Caco-2 (cell line): ENCODE measurements at regions not wholly inside any gene's neighbourhood (a gene's known extent, or its start where the extent isn't known, plus 50 kb on each side); places are given as distances from the start of the nearest gene placed in this dataset.

Experiments used
- BruUV-seq: library from RNA; stranded (reverse); fragments of 400-500 nt; replicated peaks from 2 replicates; lab custom pipeline; 2021; lab: Mats Ljungman, UMichigan
- CTCF ChIA-PET: fragments of 300-600 bp; sonication (Branson Sonifier 250); formaldehyde crosslinking; loops from one replicate; lab custom pipeline; 2022; ENCODE audit warnings: antibody characterized with exemption; lab: Charles Lee
- POLR2A ChIA-PET: fragments of 300-600 bp; sonication (Branson Sonifier 250); formaldehyde crosslinking; loops from one replicate; lab custom pipeline; 2022; ENCODE audit warnings: antibody characterized with exemption; lab: Charles Lee
- DNase-seq, 2 experiments: peaks; one replicate each; pipeline versions ENCODE4 v3.0.0 to v3.0.0-alpha.2; 2020 to 2022
- H3K27me3 ChIP-seq: replicated peaks from 2 replicates; pipeline ENCODE4 v1.6.0; 2011; ENCODE audit warnings: low read length; ENCODE audit not compliant: control insufficient read depth, insufficient read depth
- H3K36me3 ChIP-seq: 2 replicates; pipeline ENCODE4 v1.5.1; 2011; ENCODE audit warnings: low read length; ENCODE audit not compliant: control insufficient read depth, insufficient read depth
- H3K4me1 ChIP-seq: fragments of 250-450 bp; sonication (Bioruptor Pico); 2 replicates; pipeline ENCODE4 v1.5.1; 2020; ENCODE audit warnings: mild to moderate bottlenecking
- H3K4me3 ChIP-seq: 2 replicates; pipeline ENCODE4 v1.5.1; 2011; ENCODE audit warnings: low read depth, mild to moderate bottlenecking, control low read depth, low read length
- H3K9me3 ChIP-seq: fragments of 250-450 bp; sonication (Bioruptor Pico); 2 replicates; pipeline ENCODE4 v1.5.1; 2020; ENCODE audit warnings: mild to moderate bottlenecking, moderate library complexity
- H3K27ac Mint-ChIP-seq: one replicate; pipeline ENCODE4 v1.8.0; 2022; ENCODE audit warnings: mixed read lengths; ENCODE audit not compliant: unreplicated experiment
- H3K27me3 Mint-ChIP-seq: one replicate; pipeline ENCODE4 v1.8.0; 2022; ENCODE audit warnings: mixed read lengths; ENCODE audit not compliant: insufficient read depth, unreplicated experiment
- H3K36me3 Mint-ChIP-seq: one replicate; pipeline ENCODE4 v1.8.0; 2022; ENCODE audit warnings: mild to moderate bottlenecking, mixed read lengths; ENCODE audit not compliant: insufficient read depth, unreplicated experiment
- H3K4me1 Mint-ChIP-seq: one replicate; pipeline ENCODE4 v1.8.0; 2022; ENCODE audit warnings: low read depth, mixed read lengths; ENCODE audit not compliant: unreplicated experiment
- H3K4me3 Mint-ChIP-seq: one replicate; pipeline ENCODE4 v1.8.0; 2022; ENCODE audit warnings: mild to moderate bottlenecking, moderate library complexity, mixed read lengths; ENCODE audit not compliant: unreplicated experiment
- H3K9me3 Mint-ChIP-seq: one replicate; pipeline ENCODE4 v1.8.0; 2022; ENCODE audit warnings: mixed read lengths; ENCODE audit not compliant: unreplicated experiment
- CTCF ChIP-seq, 2 experiments: fragments of 200-600 bp in 1 of 2; IDR thresholded peaks; 1 replicate in 1 of 2; 2 replicates in 1 of 2; pipeline versions ENCODE4 v1.5.1 to v1.8.0; 2011 to 2022; ENCODE audit warnings: antibody characterized with exemption in 1 of 2, control low read depth in 1 of 2, inconsistent platforms in 1 of 2, low read depth in 1 of 2, low read length in 1 of 2, mild to moderate bottlenecking in 1 of 2, moderate library complexity in 1 of 2; ENCODE audit not compliant: insufficient read depth in 1 of 2, severe bottlenecking in 1 of 2, unreplicated experiment in 1 of 2
- intact Hi-C: fragments of 100-400 bp; cut with micrococcal nuclease; formaldehyde crosslinking; loops from one replicate; pipeline ENCODE4 v1.10.0; 2022; ENCODE audit not compliant: unreplicated experiment

- H3K4me1 Mint-ChIP-seq = no peaks in the 10 kb centered on the region
- ChIA-PET CTCF (no interaction called here), POLR2A (no interaction called here)
- no peak overlapping the region for H3K4me3 Mint-ChIP-seq
- no TSS peak for BruUV-seq
- Histone ChIP-seq H3K36me3 (no peaks in the 10 kb centered on the region), H3K4me1 (no peaks in the 10 kb centered on the region), H3K4me3 (no peak overlapping the region), H3K27me3 (no peaks in the 10 kb centered on the region), H3K9me3 (no peaks in the 10 kb centered on the region)
- peaks cover 6% of the 10 kb centered on the region for H3K27me3 Mint-ChIP-seq
- no peaks in the 10 kb centered on the region for H3K9me3 Mint-ChIP-seq
- no peak for TF ChIP-seq CTCF (IDR thresholded peaks at IDR 0.05; ENCODE audit: insufficient read depth in 1 of 2, low read depth in 1 of 2, low read length in 1 of 2, severe bottlenecking in 1 of 2, unreplicated experiment in 1 of 2)
- no peak overlapping the region for H3K27ac Mint-ChIP-seq
- no peaks in the 10 kb centered on the region for H3K36me3 Mint-ChIP-seq
- intact Hi-C loops = no loop called here
- DNase-seq = no peak
These were observed 192.5 kb downstream of the RSL24D1 start for GRCh38 chr15:55003965-55004873.

GRCh38 chr15:54998661-54999060, 198.1 kb downstream of the RSL24D1 start:
- H3K9me3 ChIP-seq = no peaks in the 10 kb centered on the region
- ChIA-PET POLR2A (no interaction called here), CTCF (no interaction called here)
- no peaks in the 10 kb centered on the region for H3K4me1 ChIP-seq
- Mint-ChIP-seq H3K27ac (no peak overlapping the region), H3K27me3 (peaks cover 5% of the 10 kb centered on the region), H3K4me1 (no peaks in the 10 kb centered on the region), H3K4me3 (no peak overlapping the region), H3K9me3 (no peaks in the 10 kb centered on the region), H3K36me3 (no peaks in the 10 kb centered on the region)
- TF ChIP-seq CTCF (IDR thresholded peaks at IDR 0.05; ENCODE audit: insufficient read depth in 1 of 2, low read depth in 1 of 2, low read length in 1 of 2, severe bottlenecking in 1 of 2, unreplicated experiment in 1 of 2) = no peak
- no TSS peak for BruUV-seq
- no peak overlapping the region for H3K4me3 ChIP-seq
- H3K27me3 ChIP-seq = no peaks in the 10 kb centered on the region
- intact Hi-C loops = no loop called here
- DNase-seq = no peak
- no peaks in the 10 kb centered on the region for H3K36me3 ChIP-seq

GRCh38 chr15:54990793-54991192, 205.9 kb downstream of the RSL24D1 start:
- no peaks in the 10 kb centered on the region for H3K36me3 ChIP-seq
- no peaks in the 10 kb centered on the region for H3K27me3 ChIP-seq
- TF ChIP-seq CTCF (IDR thresholded peaks at IDR 0.05; ENCODE audit: insufficient read depth in 1 of 2, low read depth in 1 of 2, low read length in 1 of 2, severe bottlenecking in 1 of 2, unreplicated experiment in 1 of 2) = no peak
- H3K9me3 Mint-ChIP-seq = no peaks in the 10 kb centered on the region
- ChIA-PET POLR2A (no interaction called here), CTCF (no interaction called here)
- H3K27ac Mint-ChIP-seq = no peak overlapping the region
- no peaks in the 10 kb centered on the region for H3K36me3 Mint-ChIP-seq
- H3K9me3 ChIP-seq = no peaks in the 10 kb centered on the region
- no peaks in the 10 kb centered on the region for H3K4me1 Mint-ChIP-seq
- H3K4me3 ChIP-seq = no peak overlapping the region
- intact Hi-C loops = no loop called here
- H3K4me3 Mint-ChIP-seq = no peak overlapping the region
- H3K27me3 Mint-ChIP-seq = peaks cover 14% of the 10 kb centered on the region
- BruUV-seq = no TSS peak
- no peak for DNase-seq
- H3K4me1 ChIP-seq = no peaks in the 10 kb centered on the region
